Sciatic nerve (tissue), 2 donors: ENCODE measurements at regions not wholly inside any gene's neighbourhood (a gene's known extent, or its start where the extent isn't known, plus 50 kb on each side); places are given as distances from the start of the nearest gene placed in this dataset.

Experiments used
- ATAC-seq: fragments of 200-7000 bp; cut with Tn5 transposase; one replicate; pipeline ENCODE4 v1.9.1; 2020; ENCODE audit warnings: mild to moderate bottlenecking, moderate library complexity
- DNase-seq: peaks from one replicate; pipeline ENCODE4 v3.0.0-alpha.2; 2020; ENCODE audit warnings: low spot score
- intact Hi-C: fragments of 100-400 bp; cut with DNase I; formaldehyde crosslinking; loops from one replicate; pipeline ENCODE4 v1.14.2; 2022
- donor health status: DM: no; HTN: no; CAD: no.
- donor health status: DM: no; HTN: no; CAD: no.

GRCh38 chr12:63090716-63091115 lies 60.3 kb downstream of the AVPR1A start:
- ATAC-seq: no peak
- intact Hi-C loops: no loop called here
- DNase-seq: no peak

- DNase-seq (no peak), ATAC-seq (peak; percentile 55)
- intact Hi-C loops: no loop called here
Measured at GRCh38 chr12:63086149-63086915, 64.7 kb downstream of the AVPR1A start.

- intact Hi-C loops: no loop called here
- DNase-seq (no peak), ATAC-seq (no peak)
Measured at GRCh38 chr12:63085120-63085519, 65.9 kb downstream of the AVPR1A start.

GRCh38 chr12:63084501-63084900 lies 66.5 kb downstream of the AVPR1A start:
- ATAC-seq: no peak
- intact Hi-C loops: no loop called here
- DNase-seq: no peak

- DNase-seq (no peak), ATAC-seq (no peak)
- intact Hi-C loops: no loop called here
Measured at GRCh38 chr12:63083046-63083445, 68.0 kb downstream of the AVPR1A start.

GRCh38 chr12:63079791-63080502 lies 71.1 kb downstream of the AVPR1A start:
- intact Hi-C loops: no loop called here
- DNase-seq: no peak
- ATAC-seq: no peak

- intact Hi-C loops: no loop called here
- ATAC-seq (no peak), DNase-seq (no peak)
Measured at GRCh38 chr12:63078906-63079305, 72.1 kb downstream of the AVPR1A start.

- no peak for ATAC-seq
- no peak for DNase-seq
- intact Hi-C loops: no loop called here
Measured at GRCh38 chr12:63075376-63076060, 75.5 kb downstream of the AVPR1A start.

- intact Hi-C loops: no loop called here
- DNase-seq (no peak), ATAC-seq (no peak)
Measured at GRCh38 chr12:63070709-63071108, 80.3 kb downstream of the AVPR1A start.

GRCh38 chr12:63069860-63070617 lies 81.0 kb downstream of the AVPR1A start:
- ATAC-seq: no peak

GRCh38 chr12:63068857-63069442 lies 82.1 kb downstream of the AVPR1A start:
- no peak for ATAC-seq
- intact Hi-C loops: loop anchor here (5.0 kb wide), 1 partner anchor 637 kb away; no protein-coding TSS in a partner anchor

More at GRCh38 chr12:63069860-63070617, 81.0 kb downstream of the AVPR1A start:
- DNase-seq: no peak
- intact Hi-C loops: loop anchor here (5.0 kb wide), 1 partner anchor 638 kb away; no protein-coding TSS in a partner anchor

GRCh38 chr12:63066782-63067181 lies 84.2 kb downstream of the AVPR1A start:
- no peak for ATAC-seq
- no peak for DNase-seq
- intact Hi-C loops: loop anchor here (5.0 kb wide), 1 partner anchor 634 kb away; no protein-coding TSS in a partner anchor

More at GRCh38 chr12:63068857-63069442, 82.1 kb downstream of the AVPR1A start:
- no peak for DNase-seq

GRCh38 chr12:63066136-63066535 lies 84.9 kb downstream of the AVPR1A start:
- no peak for DNase-seq
- ATAC-seq: no peak
- intact Hi-C loops: loop anchor here (5.0 kb wide), 1 partner anchor 634 kb away; no protein-coding TSS in a partner anchor

- no peak for ATAC-seq
Measured at GRCh38 chr12:63064080-63064479, 86.9 kb downstream of the AVPR1A start.

GRCh38 chr12:63056649-63057048 lies 94.4 kb downstream of the AVPR1A start:
- DNase-seq: no peak
- no peak for ATAC-seq
- intact Hi-C loops: no loop called here

More at GRCh38 chr12:63064080-63064479, 86.9 kb downstream of the AVPR1A start:
- no peak for DNase-seq
- intact Hi-C loops: no loop called here

GRCh38 chr12:63052696-63053095 lies 98.3 kb downstream of the AVPR1A start:
- ATAC-seq: no peak
- intact Hi-C loops: no loop called here
- no peak for DNase-seq

- DNase-seq (no peak), ATAC-seq (no peak)
- intact Hi-C loops: no loop called here
Measured at GRCh38 chr12:63047146-63047545, 103.9 kb downstream of the AVPR1A start.

- intact Hi-C loops: no loop called here
Measured at GRCh38 chr12:63045020-63045860, 105.8 kb downstream of the AVPR1A start.

More at GRCh38 chr12:63045020-63045860, 105.8 kb downstream of the AVPR1A start:
- DNase-seq (no peak), ATAC-seq (peak; percentile 39)
